Thoracic aorta (tissue), 2 donors: ENCODE measurements at regions not wholly inside any gene's neighbourhood (a gene's known extent, or its start where the extent isn't known, plus 50 kb on each side); places are given as distances from the start of the nearest gene placed in this dataset.

ENCODE experiments used
- ATAC-seq: fragments of 150-250 bp; one replicate; pipeline ENCODE4 v1.8.0; 2017; ENCODE audit warnings: low read depth; ENCODE audit not compliant: insufficient number of reproducible peaks, low FRiP score
- DNase-seq: peaks from one replicate; pipeline ENCODE4 v3.0.0-alpha.2; 2020; ENCODE audit warnings: low spot score
- H3K27ac ChIP-seq, 2 donors: fragments of 200-600 bp; sonication (generic); 1 replicate in 1 of 2; 2 replicates in 1 of 2; pipeline ENCODE4 v1.5.1; 2016; ENCODE audit warnings: mild to moderate bottlenecking in 2 of 2, moderate library complexity in 2 of 2
- H3K27me3 ChIP-seq: fragments of 200-600 bp; sonication (generic); replicated peaks from 2 replicates; pipeline ENCODE4 v1.6.0; 2016; ENCODE audit warnings: mild to moderate bottlenecking; ENCODE audit not compliant: insufficient read depth
- H3K36me3 ChIP-seq: fragments of 200-600 bp; sonication (generic); one replicate; pipeline ENCODE4 v1.5.1; 2016
- H3K4me1 ChIP-seq, 2 donors: fragments of 200-600 bp; sonication (generic); 1 replicate in 1 of 2; 2 replicates in 1 of 2; pipeline versions ENCODE4 v1.5.1 to v1.6.0; 2016; ENCODE audit warnings: low read depth in 2 of 2, mild to moderate bottlenecking in 1 of 2; ENCODE audit not compliant: control insufficient read depth in 1 of 2
- H3K4me3 ChIP-seq: fragments of 200-600 bp; sonication (generic); 2 replicates; pipeline ENCODE4 v1.5.1; 2016; ENCODE audit warnings: mild to moderate bottlenecking
- H3K9me3 ChIP-seq: fragments of 200-600 bp; sonication (generic); 2 replicates; pipeline ENCODE4 v1.5.1; 2016
- TF ChIP-seq, protein P1 (sequence below): fragments of 200-600 bp; sonication (generic); IDR thresholded peaks from one replicate; pipeline ENCODE4 v1.5.1; 2019; ENCODE audit warnings: antibody characterized with exemption

DNA sequence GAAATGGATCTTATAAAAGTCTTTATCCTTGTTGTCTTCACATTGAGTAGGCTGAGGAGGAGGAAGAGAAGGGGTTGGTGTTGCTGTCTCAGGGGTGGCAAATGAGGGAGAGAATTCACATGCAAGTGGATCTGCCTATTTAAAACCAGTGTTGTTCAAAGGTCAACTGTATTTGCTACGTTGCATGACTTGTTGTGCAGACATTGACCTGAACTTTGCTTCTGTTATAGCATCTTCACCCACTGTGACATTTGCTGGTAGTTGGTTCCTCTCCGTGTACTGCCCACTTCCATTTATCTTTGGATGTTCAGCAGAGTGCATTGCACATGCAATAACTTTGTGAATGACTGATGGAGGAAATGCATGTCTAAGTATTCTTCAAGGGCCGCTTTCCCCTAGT lies 228.6 kb upstream of the DPP10 start:
- ATAC-seq (no peak), DNase-seq (no peak)
- no peaks in the 10 kb centered on the region for H3K9me3 ChIP-seq
- H3K4me3 ChIP-seq, result no peak overlapping the region
- H3K4me1 ChIP-seq, result no peaks in the 10 kb centered on the region
- no peak overlapping the region for H3K27ac ChIP-seq
- TF ChIP-seq, protein P1, sequence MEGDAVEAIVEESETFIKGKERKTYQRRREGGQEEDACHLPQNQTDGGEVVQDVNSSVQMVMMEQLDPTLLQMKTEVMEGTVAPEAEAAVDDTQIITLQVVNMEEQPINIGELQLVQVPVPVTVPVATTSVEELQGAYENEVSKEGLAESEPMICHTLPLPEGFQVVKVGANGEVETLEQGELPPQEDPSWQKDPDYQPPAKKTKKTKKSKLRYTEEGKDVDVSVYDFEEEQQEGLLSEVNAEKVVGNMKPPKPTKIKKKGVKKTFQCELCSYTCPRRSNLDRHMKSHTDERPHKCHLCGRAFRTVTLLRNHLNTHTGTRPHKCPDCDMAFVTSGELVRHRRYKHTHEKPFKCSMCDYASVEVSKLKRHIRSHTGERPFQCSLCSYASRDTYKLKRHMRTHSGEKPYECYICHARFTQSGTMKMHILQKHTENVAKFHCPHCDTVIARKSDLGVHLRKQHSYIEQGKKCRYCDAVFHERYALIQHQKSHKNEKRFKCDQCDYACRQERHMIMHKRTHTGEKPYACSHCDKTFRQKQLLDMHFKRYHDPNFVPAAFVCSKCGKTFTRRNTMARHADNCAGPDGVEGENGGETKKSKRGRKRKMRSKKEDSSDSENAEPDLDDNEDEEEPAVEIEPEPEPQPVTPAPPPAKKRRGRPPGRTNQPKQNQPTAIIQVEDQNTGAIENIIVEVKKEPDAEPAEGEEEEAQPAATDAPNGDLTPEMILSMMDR, result no peak
- H3K27me3 ChIP-seq, result no peaks in the 10 kb centered on the region
- no peaks in the 10 kb centered on the region for H3K36me3 ChIP-seq

DNA sequence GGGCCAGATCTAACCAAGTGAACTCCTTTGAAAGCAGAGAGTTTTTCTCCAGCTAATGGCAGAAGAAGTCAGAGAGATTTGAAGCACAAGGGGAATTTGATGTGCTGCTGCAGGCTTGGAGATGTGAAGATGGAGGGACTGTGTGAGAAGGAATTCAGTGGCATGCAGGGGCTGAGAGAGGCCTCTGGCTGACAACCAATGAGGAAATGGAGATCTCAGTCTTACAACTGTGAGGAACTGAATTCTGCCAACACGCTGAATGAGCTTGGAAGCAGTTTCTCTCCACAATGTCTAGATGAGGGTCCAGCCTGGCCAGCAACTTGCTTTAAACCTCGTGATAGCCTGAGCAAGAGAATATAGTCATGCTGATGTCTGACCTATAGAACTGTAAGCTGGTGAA lies 224.1 kb upstream of the DPP10 start:
- no peak for DNase-seq
- TF ChIP-seq, protein P1, result no peak

DNA sequence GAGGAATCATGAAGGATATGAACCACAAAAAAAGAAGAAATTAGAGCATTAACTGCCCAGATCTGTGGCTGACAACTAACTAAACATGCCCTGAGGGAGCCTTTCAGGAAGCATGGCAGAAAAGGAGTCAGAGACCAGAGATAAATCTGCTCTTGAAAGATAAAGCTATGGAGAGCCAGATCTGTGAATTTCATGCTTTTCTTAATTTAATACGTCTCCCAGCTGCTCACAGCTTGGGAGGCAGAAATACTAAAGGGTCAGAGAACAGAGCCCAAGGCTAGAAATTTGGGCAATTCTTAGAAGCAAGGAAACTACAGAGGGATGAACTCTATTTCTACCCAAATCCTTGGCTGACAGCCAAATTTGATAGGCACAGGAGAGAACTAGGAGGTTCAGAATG lies 223.0 kb upstream of the DPP10 start:
- Histone ChIP-seq H3K27me3 (no peaks in the 10 kb centered on the region), H3K4me1 (no peaks in the 10 kb centered on the region)

More for the DNA sequence above, 224.1 kb upstream of the DPP10 start:
- no peak overlapping the region for H3K27ac ChIP-seq
- H3K9me3 ChIP-seq, result no peaks in the 10 kb centered on the region
- no peak overlapping the region for H3K4me3 ChIP-seq
- no peaks in the 10 kb centered on the region for H3K36me3 ChIP-seq
- H3K27me3 ChIP-seq, result no peaks in the 10 kb centered on the region
- ATAC-seq, result no peak
- H3K4me1 ChIP-seq, result no peaks in the 10 kb centered on the region

DNA sequence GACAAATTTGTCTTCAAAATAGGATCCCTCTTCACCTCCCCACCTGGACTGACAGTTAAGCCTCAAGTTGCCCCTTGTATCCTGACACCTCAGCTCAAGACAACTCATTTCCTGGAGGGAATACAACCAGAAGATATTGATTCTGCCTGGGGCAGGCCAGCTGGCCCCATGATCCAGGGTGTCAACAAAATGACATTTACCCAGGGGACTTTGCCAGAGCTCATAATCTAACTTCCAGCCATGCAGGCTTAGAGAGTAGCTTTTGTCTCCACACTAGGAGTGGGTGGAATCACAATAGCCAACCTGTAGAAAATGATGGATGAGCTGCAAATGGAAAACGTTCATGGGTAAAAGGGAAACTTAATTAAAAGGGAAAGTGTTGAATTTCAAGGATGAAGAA lies 220.1 kb upstream of the DPP10 start:
- Histone ChIP-seq H3K4me3 (no peak overlapping the region), H3K27ac (no peak overlapping the region), H3K4me1 (no peaks in the 10 kb centered on the region), H3K9me3 (no peaks in the 10 kb centered on the region), H3K27me3 (no peaks in the 10 kb centered on the region), H3K36me3 (no peaks in the 10 kb centered on the region)
- no peak for ATAC-seq
- no peak for DNase-seq
- TF ChIP-seq, protein P1, result no peak

More for the DNA sequence above, 223.0 kb upstream of the DPP10 start:
- Histone ChIP-seq H3K27ac (no peak overlapping the region), H3K9me3 (no peaks in the 10 kb centered on the region), H3K4me3 (no peak overlapping the region), H3K36me3 (no peaks in the 10 kb centered on the region)
- no peak for ATAC-seq
- DNase-seq, result no peak
- TF ChIP-seq, protein P1, result no peak

DNA sequence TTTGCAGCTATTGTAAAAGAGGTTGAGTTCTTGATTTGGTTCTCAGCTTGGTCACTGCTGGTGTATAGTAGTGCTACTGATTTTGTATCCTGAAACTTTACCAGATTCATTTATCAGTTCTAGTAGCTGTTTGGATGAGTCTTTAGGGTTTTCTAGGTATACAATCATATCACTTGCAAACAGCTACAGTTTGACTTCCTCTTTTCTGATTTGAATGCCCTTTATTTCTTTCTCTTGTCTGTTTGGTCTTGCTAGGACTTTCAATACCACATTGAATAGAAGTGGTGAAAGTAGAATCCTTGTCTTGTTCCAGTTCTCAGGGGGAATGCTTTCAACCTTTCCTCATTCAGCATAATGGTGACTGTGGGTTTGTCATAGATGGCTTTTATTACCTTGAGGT lies 210.5 kb upstream of the DPP10 start:
- DNase-seq (no peak), ATAC-seq (no peak)
- H3K4me3 ChIP-seq, result no peak overlapping the region
- TF ChIP-seq, protein P1, result no peak
- H3K9me3 ChIP-seq, result peaks cover 6% of the 10 kb centered on the region
- no peaks in the 10 kb centered on the region for H3K27me3 ChIP-seq
- H3K4me1 ChIP-seq, result no peaks in the 10 kb centered on the region
- no peak overlapping the region for H3K27ac ChIP-seq
- no peaks in the 10 kb centered on the region for H3K36me3 ChIP-seq
